ENCODE measurements at regions not wholly inside any gene's neighbourhood (a gene's known extent, or its start where the extent isn't known, plus 50 kb on each side); places are given as distances from the start of the nearest gene placed in this dataset.

- peak overlapping the region in 2 of 4 donors; percentile 5 to 15 for H3K27ac ChIP-seq
- ATAC-seq (peak in 1 of 4 donors; percentile 5), FAIRE-seq (no peak), DNase-seq (no peak)
- peaks cover 0 to 20% (median 13%) of the 10 kb centered on the region in 3 donors for H3K4me1 ChIP-seq
- no peak overlapping the region for H3K4me3 ChIP-seq
- no peaks in the 10 kb centered on the region for H3K27me3 ChIP-seq
- intact Hi-C loops (cut with DNase I) = no loop called here
- WGBS, 2 donors = 56 to 69% methylated on average over 17 of the region's 17 CpGs
- no peaks in the 10 kb centered on the region for H3K36me3 ChIP-seq
- TF ChIP-seq CTCF (IDR thresholded peaks at IDR 0.05) = no peak
- no peaks in the 10 kb centered on the region for H3K9me3 ChIP-seq
These were observed 163.4 kb downstream of the SEC14L1 start for GRCh38 chr17:77304051-77304745.

- intact Hi-C loops (cut with DNase I) = no loop called here
- 51 to 56% methylated on average over 18 to 21 of the region's 21 CpGs for WGBS, 2 donors
- ATAC-seq (peak; percentile 61 to 80 (median 70)), DNase-seq (peak; percentile 69 to 87 (median 76)), FAIRE-seq (no peak)
- Histone ChIP-seq H3K9me3 (no peaks in the 10 kb centered on the region), H3K36me3 (no peaks in the 10 kb centered on the region), H3K27ac (peak overlapping the region in 2 of 4 donors; percentile 5 to 15), H3K4me1 (peaks cover 0 to 20% (median 13%) of the 10 kb centered on the region in 3 donors), H3K27me3 (no peaks in the 10 kb centered on the region), H3K4me3 (no peak overlapping the region)
- TF ChIP-seq CTCF (IDR thresholded peaks at IDR 0.05) = no peak
These were observed 164.1 kb downstream of the SEC14L1 start for GRCh38 chr17:77304746-77305473.

- Histone ChIP-seq H3K4me3 (no peak overlapping the region), H3K9me3 (no peaks in the 10 kb centered on the region), H3K27me3 (no peaks in the 10 kb centered on the region), H3K4me1 (peaks cover 0 to 16% (median 10%) of the 10 kb centered on the region in 3 donors), H3K27ac (peak overlapping the region; percentile 22 to 58 (median 35)), H3K36me3 (no peaks in the 10 kb centered on the region)
- 82 to 87% methylated on average over 13 of the region's 13 CpGs for WGBS, 2 donors
- intact Hi-C loops (cut with DNase I) = no loop called here
- no peak for TF ChIP-seq CTCF (IDR thresholded peaks at IDR 0.05)
- peak in 1 of 4 donors; percentile 4 for ATAC-seq
- no peak for FAIRE-seq
- DNase-seq = no peak
These were observed 165.4 kb downstream of the SEC14L1 start for GRCh38 chr17:77306048-77306789.

- FAIRE-seq (no peak), ATAC-seq (peak in 3 of 4 donors; percentile 23 to 49 (median 27)), DNase-seq (peak in 3 of 6 donors; percentile 34 to 53 (median 43))
- no peaks in the 10 kb centered on the region for H3K9me3 ChIP-seq
- H3K4me1 ChIP-seq = peaks cover 0 to 16% (median 10%) of the 10 kb centered on the region in 3 donors
- intact Hi-C loops (cut with DNase I) = no loop called here
- H3K36me3 ChIP-seq = no peaks in the 10 kb centered on the region
- H3K27ac ChIP-seq = peak overlapping the region; percentile 4 to 36 (median 28)
- H3K27me3 ChIP-seq = no peaks in the 10 kb centered on the region
- no peak overlapping the region for H3K4me3 ChIP-seq
- TF ChIP-seq CTCF (IDR thresholded peaks at IDR 0.05) = no peak
- 65 to 76% methylated on average over 18 of the region's 18 CpGs for WGBS, 2 donors
These were observed 166.2 kb downstream of the SEC14L1 start for GRCh38 chr17:77306790-77307478.

All from pancreas (tissue), 10 donors.